LNCaP clone FGC (cell line): ENCODE measurements at regions not wholly inside any gene's neighbourhood (a gene's known extent, or its start where the extent isn't known, plus 50 kb on each side); places are given as distances from the start of the nearest gene placed in this dataset.

ENCODE experiments used
- DNase-seq: peaks from one replicate; pipeline ENCODE4 v3.0.0-alpha.2; 2011; ENCODE audit warnings: low read depth
- H3K4me3 ChIP-seq: 2 replicates; pipeline ENCODE4 v1.5.1; 2011; ENCODE audit warnings: mild to moderate bottlenecking, low read depth, low read length, control low read depth
- TF ChIP-seq, protein P1 (sequence below): IDR thresholded peaks from 2 replicates; pipeline ENCODE4 v1.5.1; 2012; ENCODE audit warnings: mild to moderate bottlenecking; ENCODE audit not compliant: control insufficient read depth, insufficient read depth; ENCODE audit errors: extremely low read depth

DNA sequence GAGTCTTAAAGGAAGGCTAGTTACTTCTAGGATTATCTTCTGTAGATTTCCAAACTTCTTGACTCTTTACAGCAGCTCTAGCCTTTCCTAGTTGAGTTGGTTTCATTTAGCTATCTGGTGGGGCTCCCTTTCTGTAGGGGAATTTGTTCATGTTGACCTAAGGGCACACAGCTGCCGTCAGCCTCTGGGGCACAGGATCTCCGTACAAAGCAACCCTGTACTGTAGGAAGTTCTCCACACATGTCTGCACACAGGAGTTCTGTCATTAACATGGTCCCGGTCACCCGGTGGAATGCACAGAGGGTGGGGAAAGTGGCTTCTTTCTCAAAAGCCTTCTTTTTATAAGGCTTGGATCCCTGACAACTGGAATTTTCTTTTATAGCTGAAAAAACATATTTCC lies 88.7 kb upstream of the TNIK start:
- no peak overlapping the region for H3K4me3 ChIP-seq
- TF ChIP-seq, protein P1, sequence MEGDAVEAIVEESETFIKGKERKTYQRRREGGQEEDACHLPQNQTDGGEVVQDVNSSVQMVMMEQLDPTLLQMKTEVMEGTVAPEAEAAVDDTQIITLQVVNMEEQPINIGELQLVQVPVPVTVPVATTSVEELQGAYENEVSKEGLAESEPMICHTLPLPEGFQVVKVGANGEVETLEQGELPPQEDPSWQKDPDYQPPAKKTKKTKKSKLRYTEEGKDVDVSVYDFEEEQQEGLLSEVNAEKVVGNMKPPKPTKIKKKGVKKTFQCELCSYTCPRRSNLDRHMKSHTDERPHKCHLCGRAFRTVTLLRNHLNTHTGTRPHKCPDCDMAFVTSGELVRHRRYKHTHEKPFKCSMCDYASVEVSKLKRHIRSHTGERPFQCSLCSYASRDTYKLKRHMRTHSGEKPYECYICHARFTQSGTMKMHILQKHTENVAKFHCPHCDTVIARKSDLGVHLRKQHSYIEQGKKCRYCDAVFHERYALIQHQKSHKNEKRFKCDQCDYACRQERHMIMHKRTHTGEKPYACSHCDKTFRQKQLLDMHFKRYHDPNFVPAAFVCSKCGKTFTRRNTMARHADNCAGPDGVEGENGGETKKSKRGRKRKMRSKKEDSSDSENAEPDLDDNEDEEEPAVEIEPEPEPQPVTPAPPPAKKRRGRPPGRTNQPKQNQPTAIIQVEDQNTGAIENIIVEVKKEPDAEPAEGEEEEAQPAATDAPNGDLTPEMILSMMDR, result no peak
- no peak for DNase-seq

- no peak for DNase-seq
- TF ChIP-seq, protein P1, result no peak
- no peak overlapping the region for H3K4me3 ChIP-seq
These were observed 83.6 kb upstream of the TNIK start for GRCh38 chr3:171543759-171544300.

- TF ChIP-seq, protein P1, result no peak
- no peak for DNase-seq
These were observed 82.8 kb upstream of the TNIK start for GRCh38 chr3:171542976-171543375.

GRCh38 chr3:171541647-171542046 lies 81.4 kb upstream of the TNIK start:
- H3K4me3 ChIP-seq, result no peak overlapping the region
- DNase-seq, result no peak
- TF ChIP-seq, protein P1, result no peak

More at GRCh38 chr3:171542976-171543375, 82.8 kb upstream of the TNIK start:
- no peak overlapping the region for H3K4me3 ChIP-seq

GRCh38 chr3:171541181-171541580 lies 81.0 kb upstream of the TNIK start:
- H3K4me3 ChIP-seq, result no peak overlapping the region
- TF ChIP-seq, protein P1, result no peak

GRCh38 chr3:171535799-171536198 lies 75.6 kb upstream of the TNIK start:
- TF ChIP-seq, protein P1, result no peak
- no peak overlapping the region for H3K4me3 ChIP-seq
- DNase-seq, result no peak

More at GRCh38 chr3:171541181-171541580, 81.0 kb upstream of the TNIK start:
- DNase-seq, result no peak

- TF ChIP-seq, protein P1, result no peak
- DNase-seq, result no peak
- no peak overlapping the region for H3K4me3 ChIP-seq
These were observed 74.9 kb upstream of the TNIK start for GRCh38 chr3:171535133-171535532.
